Progenitor cell of endocrine pancreas (in vitro differentiated cells): ENCODE measurements at regions not wholly inside any gene's neighbourhood (a gene's known extent, or its start where the extent isn't known, plus 50 kb on each side); places are given as distances from the start of the nearest gene placed in this dataset.
A peak's percentile ranks its signal among the peaks of the same experiment; 100 is the strongest.

Experiments used
- DNase-seq: peaks from one replicate; pipeline ENCODE4 v3.0.0; 2021; ENCODE audit warnings: low spot score; ENCODE audit not compliant: unreplicated experiment
- H3K27ac Mint-ChIP-seq: 2 replicates; pipeline ENCODE4 v1.8.0; 2021; ENCODE audit warnings: mild to moderate bottlenecking, moderate library complexity, mixed read lengths
- H3K27me3 Mint-ChIP-seq: 2 replicates; pipeline ENCODE4 v1.8.0; 2021; ENCODE audit warnings: mixed read lengths
- H3K36me3 Mint-ChIP-seq: 2 replicates; pipeline ENCODE4 v1.8.0; 2022; ENCODE audit warnings: mixed read lengths; ENCODE audit not compliant: insufficient read depth
- H3K4me1 Mint-ChIP-seq: 2 replicates; pipeline ENCODE4 v1.8.0; 2021; ENCODE audit warnings: low read depth, mixed read lengths
- H3K4me3 Mint-ChIP-seq: 2 replicates; pipeline ENCODE4 v1.8.0; 2021; ENCODE audit warnings: low read depth, mild to moderate bottlenecking, moderate library complexity, mixed read lengths
- H3K9me3 Mint-ChIP-seq: 2 replicates; pipeline ENCODE4 v1.8.0; 2021; ENCODE audit warnings: low read depth, mixed read lengths
- CTCF ChIP-seq: fragments of 200-600 bp; sonication (generic); IDR thresholded peaks from one replicate; pipeline ENCODE4 v1.5.0; 2021; ENCODE audit warnings: antibody characterized with exemption, mild to moderate bottlenecking; ENCODE audit not compliant: unreplicated experiment

GRCh38 chr16:13517841-13518240 is 402.1 kb upstream of the ERCC4 start:
- H3K27ac Mint-ChIP-seq = no peak overlapping the region
- peaks cover 19% of the 10 kb centered on the region for H3K9me3 Mint-ChIP-seq
- peaks cover 14% of the 10 kb centered on the region for H3K27me3 Mint-ChIP-seq
- DNase-seq = no peak
- TF ChIP-seq CTCF = no peak
- H3K4me1 Mint-ChIP-seq = no peaks in the 10 kb centered on the region
- peaks cover 4% of the 10 kb centered on the region for H3K36me3 Mint-ChIP-seq
- H3K4me3 Mint-ChIP-seq = no peak overlapping the region

- Mint-ChIP-seq H3K36me3 (no peaks in the 10 kb centered on the region), H3K9me3 (peaks cover 9% of the 10 kb centered on the region), H3K4me1 (no peaks in the 10 kb centered on the region), H3K27me3 (peaks cover 14% of the 10 kb centered on the region), H3K4me3 (no peak overlapping the region), H3K27ac (no peak overlapping the region)
- no peak for DNase-seq
- TF ChIP-seq CTCF = no peak
Measured at GRCh38 chr16:13519871-13520270, 400.1 kb upstream of the ERCC4 start.

- Mint-ChIP-seq H3K4me1 (no peaks in the 10 kb centered on the region), H3K4me3 (no peak overlapping the region), H3K27me3 (peaks cover 14% of the 10 kb centered on the region), H3K36me3 (no peaks in the 10 kb centered on the region), H3K9me3 (no peaks in the 10 kb centered on the region), H3K27ac (no peak overlapping the region)
- DNase-seq = no peak
- TF ChIP-seq CTCF = no peak
Measured at GRCh38 chr16:13521356-13521755, 398.6 kb upstream of the ERCC4 start.

GRCh38 chr16:13527332-13527731 is 392.6 kb upstream of the ERCC4 start:
- H3K4me3 Mint-ChIP-seq = no peak overlapping the region
- H3K9me3 Mint-ChIP-seq = no peaks in the 10 kb centered on the region
- peaks cover 5% of the 10 kb centered on the region for H3K27me3 Mint-ChIP-seq
- TF ChIP-seq CTCF = no peak
- H3K4me1 Mint-ChIP-seq = peaks cover 15% of the 10 kb centered on the region
- DNase-seq = no peak
- no peak overlapping the region for H3K27ac Mint-ChIP-seq
- H3K36me3 Mint-ChIP-seq = no peaks in the 10 kb centered on the region

GRCh38 chr16:13528691-13529090 is 391.3 kb upstream of the ERCC4 start:
- Mint-ChIP-seq H3K36me3 (no peaks in the 10 kb centered on the region), H3K27ac (peak overlapping the region; percentile 88), H3K4me1 (peaks cover 15% of the 10 kb centered on the region), H3K4me3 (no peak overlapping the region), H3K27me3 (peaks cover 17% of the 10 kb centered on the region), H3K9me3 (no peaks in the 10 kb centered on the region)
- DNase-seq = no peak
- TF ChIP-seq CTCF = no peak
